H9 (cell line): ENCODE measurements at regions not wholly inside any gene's neighbourhood (a gene's known extent, or its start where the extent isn't known, plus 50 kb on each side); places are given as distances from the start of the nearest gene placed in this dataset.

Experiments used
- DNase-seq: peaks from one replicate; pipeline ENCODE4 v3.0.0-alpha.2; 2017
- H2AFZ ChIP-seq: one replicate; pipeline ENCODE4 v1.6.1; 2013; ENCODE audit warnings: mild to moderate bottlenecking, low read length, control low read depth, moderate library complexity
- H2AK5ac ChIP-seq: 2 replicates; pipeline ENCODE4 v1.6.1; 2013; ENCODE audit warnings: low read length, control low read depth, mixed read lengths; ENCODE audit not compliant: insufficient read length
- H2BK120ac ChIP-seq: one replicate; pipeline ENCODE4 v1.6.1; 2013; ENCODE audit warnings: low read depth, mild to moderate bottlenecking, low read length, control low read depth, inconsistent platforms; ENCODE audit not compliant: poor library complexity, severe bottlenecking
- H2BK12ac ChIP-seq: 2 replicates; pipeline ENCODE4 v1.6.1; 2013; ENCODE audit warnings: low read length, control low read depth, mixed read lengths, low read depth; ENCODE audit not compliant: insufficient read length
- H2BK15ac ChIP-seq: 2 replicates; pipeline ENCODE4 v1.6.1; 2013; ENCODE audit warnings: low read depth, low read length, control low read depth
- H2BK20ac ChIP-seq: one replicate; pipeline ENCODE4 v1.6.1; 2013; ENCODE audit warnings: low read depth, mild to moderate bottlenecking, low read length, control low read depth, inconsistent platforms; ENCODE audit not compliant: poor library complexity, severe bottlenecking
- H2BK5ac ChIP-seq: 2 replicates; pipeline ENCODE4 v1.6.1; 2013; ENCODE audit warnings: low read length, control low read depth, mixed read lengths; ENCODE audit not compliant: insufficient read length
- H3K14ac ChIP-seq: 2 replicates; pipeline ENCODE4 v1.6.1; 2013; ENCODE audit warnings: low read length, control low read depth; ENCODE audit not compliant: insufficient read depth
- H3K18ac ChIP-seq: 2 replicates; pipeline ENCODE4 v1.6.1; 2013; ENCODE audit warnings: low read depth, mild to moderate bottlenecking, mixed read lengths, low read length, control low read depth; ENCODE audit not compliant: insufficient read length
- H3K23ac ChIP-seq: 2 replicates; pipeline ENCODE4 v1.6.1; 2013; ENCODE audit warnings: low read length, control low read depth, mixed read lengths, low read depth; ENCODE audit not compliant: insufficient read length
- H3K23me2 ChIP-seq: 2 replicates; pipeline ENCODE4 v1.6.1; 2013; ENCODE audit warnings: low read depth, mild to moderate bottlenecking, mixed read lengths, low read length, control low read depth; ENCODE audit not compliant: insufficient read length, poor library complexity, severe bottlenecking
- H3K27ac ChIP-seq: 2 replicates; pipeline ENCODE4 v1.5.1; 2013; ENCODE audit warnings: low read length, control low read depth, mixed read lengths, low read depth; ENCODE audit not compliant: insufficient read length
- H3K27me3 ChIP-seq: 2 replicates; pipeline ENCODE4 v1.6.1; 2013; ENCODE audit warnings: low read length, control low read depth, inconsistent platforms; ENCODE audit not compliant: insufficient read depth
- H3K4ac ChIP-seq: 2 replicates; pipeline ENCODE4 v1.6.1; 2013; ENCODE audit warnings: low read depth, mild to moderate bottlenecking, control low read depth, inconsistent platforms, low read length, moderate library complexity
- H3K4me1 ChIP-seq: 2 replicates; pipeline ENCODE4 v1.6.1; 2013; ENCODE audit warnings: low read length, control low read depth, inconsistent platforms; ENCODE audit not compliant: insufficient read depth
- H3K4me2 ChIP-seq: 2 replicates; pipeline ENCODE4 v1.6.1; 2013; ENCODE audit warnings: low read length, control low read depth, mixed read lengths; ENCODE audit not compliant: insufficient read length, insufficient read depth
- H3K56ac ChIP-seq: 2 replicates; pipeline ENCODE4 v1.6.1; 2013; ENCODE audit warnings: low read depth, mild to moderate bottlenecking, mixed read lengths, low read length, control low read depth; ENCODE audit not compliant: insufficient read length
- H3K79me1 ChIP-seq: 2 replicates; pipeline ENCODE4 v1.6.1; 2013; ENCODE audit warnings: low read depth, mild to moderate bottlenecking, moderate library complexity, low read length, control low read depth, inconsistent platforms; ENCODE audit not compliant: insufficient read depth, poor library complexity, severe bottlenecking
- H3K79me2 ChIP-seq: 2 replicates; pipeline ENCODE4 v1.6.1; 2013; ENCODE audit warnings: low read length, control low read depth, inconsistent platforms; ENCODE audit not compliant: insufficient read depth
- H3K9ac ChIP-seq: 2 replicates; pipeline ENCODE4 v1.6.1; 2013; ENCODE audit warnings: low read length, control low read depth, mixed read lengths; ENCODE audit not compliant: insufficient read length; ENCODE audit errors: extremely low read depth
- H3K9me3 ChIP-seq: one replicate; pipeline ENCODE4 v1.6.1; 2013; ENCODE audit warnings: low read depth, low read length, inconsistent platforms; ENCODE audit not compliant: control insufficient read depth
- H3T11ph ChIP-seq: one replicate; pipeline ENCODE4 v1.6.1; 2013; ENCODE audit warnings: mild to moderate bottlenecking, low read length, control low read depth, inconsistent platforms
- H4K20me1 ChIP-seq: one replicate; pipeline ENCODE4 v1.6.1; 2013; ENCODE audit not compliant: control insufficient read depth, insufficient read length, insufficient read depth
- H4K5ac ChIP-seq: 2 replicates; pipeline ENCODE4 v1.6.1; 2013; ENCODE audit warnings: low read depth, mild to moderate bottlenecking, mixed read lengths, low read length, control low read depth; ENCODE audit not compliant: insufficient read length
- H4K8ac ChIP-seq: replicated peaks from 2 replicates; pipeline ENCODE4 v1.6.1; 2013; ENCODE audit warnings: low read length, control low read depth, mixed read lengths, low read depth; ENCODE audit not compliant: insufficient read length
- H4K91ac ChIP-seq: 2 replicates; pipeline ENCODE4 v1.6.1; 2013; ENCODE audit warnings: low read depth, mild to moderate bottlenecking, moderate library complexity, mixed read lengths, low read length, control low read depth; ENCODE audit not compliant: insufficient read length
- H3K27ac Mint-ChIP-seq, 3 experiments: 2 replicates in 2 of 3; 3 replicates in 1 of 3; pipeline ENCODE4 v1.8.0; 2020 to 2021; ENCODE audit warnings: mixed read lengths in 3 of 3, mild to moderate bottlenecking in 1 of 3, moderate library complexity in 1 of 3
- H3K27me3 Mint-ChIP-seq: 2 replicates; pipeline ENCODE4 v1.8.0; 2021; ENCODE audit warnings: low read depth, mild to moderate bottlenecking, moderate library complexity, mixed read lengths
- H3K36me3 Mint-ChIP-seq, 3 experiments: 2 replicates in 2 of 3; 3 replicates in 1 of 3; pipeline ENCODE4 v1.8.0; 2020 to 2021; ENCODE audit warnings: low read depth in 3 of 3, mixed read lengths in 3 of 3; ENCODE audit not compliant: insufficient read depth in 1 of 3
- H3K4me1 Mint-ChIP-seq, 2 experiments: 2 replicates each; pipeline ENCODE4 v1.8.0; 2020; ENCODE audit warnings: mixed read lengths in 2 of 2
- H3K4me3 Mint-ChIP-seq, 2 experiments: 2 replicates in 1 of 2; 3 replicates in 1 of 2; pipeline ENCODE4 v1.8.0; 2020 to 2021; ENCODE audit warnings: mild to moderate bottlenecking in 2 of 2, mixed read lengths in 2 of 2, moderate library complexity in 1 of 2
- H3K9me3 Mint-ChIP-seq, 2 experiments: 2 replicates in 1 of 2; 3 replicates in 1 of 2; pipeline ENCODE4 v1.8.0; 2020; ENCODE audit warnings: mild to moderate bottlenecking in 2 of 2, mixed read lengths in 2 of 2, moderate library complexity in 1 of 2
- CTCF ChIP-seq: fragments of 200-600 bp; sonication (generic); conservative IDR thresholded peaks from 3 replicates; pipeline ENCODE4 v1.8.0; 2021; ENCODE audit warnings: antibody characterized with exemption, mild to moderate bottlenecking
- WGBS: extraction: QIAGEN DNeasy Blood & Tissue Kit; methylation state at CpG from one replicate; pipeline ENCODE4 v1.1.7; 2013; ENCODE audit warnings: missing lambda C conversion rate, low lambda C conversion rate, mixed read lengths; ENCODE audit not compliant: insufficient read length; ENCODE audit errors: extremely low coverage; 5-methylcytosine and 5-hydroxymethylcytosine counted together

- Histone ChIP-seq H2BK120ac (no peak overlapping the region), H2AK5ac (no peak overlapping the region), H3K18ac (no peak overlapping the region), H3K79me1 (no peaks in the 10 kb centered on the region), H3T11ph (no peak overlapping the region), H4K5ac (no peak overlapping the region), H3K23ac (no peak overlapping the region), H2BK20ac (no peak overlapping the region), H3K9ac (no peak overlapping the region), H3K79me2 (no peaks in the 10 kb centered on the region), H3K4me1 (no peaks in the 10 kb centered on the region), H3K9me3 (no peaks in the 10 kb centered on the region), H2BK15ac (no peak overlapping the region), H2AFZ (no peak overlapping the region), H3K4me2 (no peak overlapping the region), H4K8ac (no peak overlapping the region), H3K27me3 (no peaks in the 10 kb centered on the region), H2BK5ac (no peak overlapping the region), H4K91ac (no peak overlapping the region), H3K23me2 (no peaks in the 10 kb centered on the region), H4K20me1 (no peaks in the 10 kb centered on the region), H2BK12ac (no peak overlapping the region), H3K27ac (no peak overlapping the region), H3K4ac (no peak overlapping the region), H3K56ac (no peak overlapping the region), H3K14ac (no peak overlapping the region)
- Mint-ChIP-seq H3K27ac (no peak overlapping the region), H3K4me1 (no peaks in the 10 kb centered on the region), H3K36me3 (no peaks in the 10 kb centered on the region), H3K9me3 (no peaks in the 10 kb centered on the region; a peak in 1 of 5 replicates), H3K4me3 (no peak overlapping the region), H3K27me3 (no peaks in the 10 kb centered on the region; the same call in 1 of the 2 replicates)
- no CpG with 5 or more reads among the region's 5 CpGs for WGBS
- DNase-seq, result no peak
- no peak for TF ChIP-seq CTCF
Measured at GRCh38 chr6:81376745-81377144, 375.7 kb downstream of the TENT5A start.
